T-helper 2 cell treated with Interferon-gamma antibody and Interleukin-4, amounts not matched to agents 5 μg/mL and 100 μg/mL, for 36 hours (primary cell): ENCODE measurements at regions not wholly inside any gene's neighbourhood (a gene's known extent, or its start where the extent isn't known, plus 50 kb on each side); places are given as distances from the start of the nearest gene placed in this dataset.

ENCODE experiments used
- DNase-seq: peaks from one replicate; pipeline ENCODE4 v3.0.0; 2021; ENCODE audit warnings: low spot score
- H3K27ac Mint-ChIP-seq: one replicate; pipeline ENCODE4 v1.8.0; 2021; ENCODE audit warnings: mild to moderate bottlenecking, mixed read lengths
- H3K27me3 Mint-ChIP-seq: one replicate; pipeline ENCODE4 v1.8.0; 2021; ENCODE audit warnings: low read depth, mixed read lengths
- H3K36me3 Mint-ChIP-seq: one replicate; pipeline ENCODE4 v1.8.0; 2021; ENCODE audit warnings: low read depth, mixed read lengths
- H3K4me1 Mint-ChIP-seq: one replicate; pipeline ENCODE4 v1.8.0; 2021; ENCODE audit warnings: low read depth, mixed read lengths
- H3K4me3 Mint-ChIP-seq: one replicate; pipeline ENCODE4 v1.8.0; 2022; ENCODE audit warnings: mild to moderate bottlenecking, moderate library complexity, mixed read lengths
- H3K9me3 Mint-ChIP-seq: one replicate; pipeline ENCODE4 v1.8.0; 2021; ENCODE audit warnings: mixed read lengths

DNA sequence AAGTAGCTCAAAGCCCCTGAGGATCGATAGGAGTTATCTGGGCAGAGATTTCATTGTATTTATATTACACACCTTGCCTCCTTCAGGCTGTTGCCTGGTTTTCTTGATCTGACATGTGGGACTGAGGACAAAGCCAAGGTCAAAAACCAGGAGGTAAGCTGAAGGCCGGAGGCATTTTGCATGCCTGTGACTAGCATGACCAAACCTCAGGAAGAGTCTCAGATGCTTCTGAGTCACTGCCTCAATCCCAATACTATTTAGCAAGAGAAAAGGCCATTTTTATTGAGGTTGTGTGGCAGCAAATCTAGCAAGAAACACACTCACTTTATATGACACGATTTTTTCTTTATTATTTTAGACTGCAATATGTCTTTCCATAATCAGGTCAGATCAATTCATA is 968.1 kb downstream of the CDH11 start:
- Mint-ChIP-seq H3K36me3 (no peaks in the 10 kb centered on the region), H3K27ac (no peak overlapping the region), H3K4me3 (no peak overlapping the region), H3K4me1 (no peaks in the 10 kb centered on the region), H3K9me3 (peaks cover 38% of the 10 kb centered on the region), H3K27me3 (no peaks in the 10 kb centered on the region)
- no peak for DNase-seq

DNA sequence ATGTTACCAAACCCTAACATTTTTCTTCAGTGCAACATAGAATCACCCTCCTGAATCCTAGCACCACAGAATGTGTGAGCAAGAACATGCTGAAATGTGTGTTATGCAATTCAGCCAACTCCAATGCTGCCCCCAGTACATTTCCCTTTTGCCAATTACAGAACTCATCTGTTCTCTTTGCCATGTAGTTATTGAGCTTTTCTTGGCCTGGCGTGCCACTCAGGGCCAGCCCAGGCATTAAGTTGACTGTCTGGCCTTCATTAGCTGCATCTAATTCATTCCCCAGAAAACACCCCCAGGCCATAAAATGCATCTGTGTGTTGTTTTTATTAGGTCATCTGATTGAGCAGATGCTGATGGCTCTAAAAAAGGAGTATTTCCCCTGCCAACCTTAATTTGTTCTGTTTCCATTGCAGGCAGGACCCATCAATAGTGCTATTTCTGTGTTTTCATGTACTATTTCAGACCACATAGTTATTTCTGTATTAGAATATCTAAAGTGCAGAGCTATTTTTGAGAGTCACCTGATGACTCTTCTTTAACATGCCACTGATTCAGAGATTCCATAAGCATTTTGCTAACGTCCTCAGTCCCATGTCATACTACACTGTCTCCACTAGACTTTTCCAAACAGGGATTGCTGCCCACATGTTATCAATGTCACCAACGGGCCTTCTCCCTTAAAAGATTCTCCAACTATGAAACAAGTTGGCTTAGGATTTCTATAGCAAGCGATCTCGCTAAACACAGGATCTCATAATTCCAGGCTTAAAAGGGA is 969.7 kb downstream of the CDH11 start:
- Mint-ChIP-seq H3K4me1 (no peaks in the 10 kb centered on the region), H3K4me3 (no peak overlapping the region), H3K36me3 (no peaks in the 10 kb centered on the region), H3K27ac (no peak overlapping the region), H3K9me3 (peaks cover 42% of the 10 kb centered on the region), H3K27me3 (no peaks in the 10 kb centered on the region)
- DNase-seq = no peak

DNA sequence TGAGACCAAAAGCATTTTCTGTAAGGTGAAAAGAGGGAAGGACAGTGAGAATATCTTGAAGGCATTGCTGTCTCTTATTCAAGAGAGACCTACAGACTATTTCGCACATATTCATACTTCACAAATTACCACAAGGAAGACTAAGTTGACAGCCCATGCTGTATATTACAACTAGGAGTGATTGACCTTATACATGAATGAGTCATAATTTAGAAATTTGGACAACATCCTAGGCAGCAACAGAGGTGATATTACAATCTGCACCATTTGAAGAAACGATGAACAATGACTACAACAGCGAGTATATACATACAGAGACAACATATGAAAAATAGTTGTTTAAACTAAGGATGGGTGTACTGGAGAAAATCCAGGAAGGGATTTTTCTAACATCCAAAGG is 971.7 kb downstream of the CDH11 start:
- no peaks in the 10 kb centered on the region for H3K4me1 Mint-ChIP-seq
- H3K36me3 Mint-ChIP-seq = no peaks in the 10 kb centered on the region
- H3K27me3 Mint-ChIP-seq = no peaks in the 10 kb centered on the region
- DNase-seq = no peak
- no peak overlapping the region for H3K4me3 Mint-ChIP-seq
- H3K27ac Mint-ChIP-seq = no peak overlapping the region
- peaks cover 42% of the 10 kb centered on the region for H3K9me3 Mint-ChIP-seq

DNA sequence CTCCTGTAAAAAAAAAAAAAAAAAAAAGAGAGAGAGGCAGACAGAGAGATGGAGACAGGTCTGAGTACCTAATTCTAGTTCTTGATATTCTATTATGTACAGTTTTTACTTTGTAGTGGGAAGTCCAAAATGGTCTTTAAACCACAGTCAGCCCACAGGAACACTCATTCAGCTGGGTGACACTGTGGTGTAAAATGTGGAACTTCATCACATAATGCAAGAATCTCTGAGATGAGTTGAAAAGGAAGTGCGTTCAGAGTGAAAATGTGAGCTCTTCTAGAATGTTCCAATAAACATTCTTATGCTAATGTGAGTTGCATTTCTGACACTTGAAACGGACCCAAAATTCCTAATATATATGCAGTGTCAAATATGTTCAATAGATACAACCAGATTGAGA is 972.1 kb downstream of the CDH11 start:
- no peak overlapping the region for H3K27ac Mint-ChIP-seq
- no peaks in the 10 kb centered on the region for H3K4me1 Mint-ChIP-seq
- peaks cover 38% of the 10 kb centered on the region for H3K9me3 Mint-ChIP-seq
- no peaks in the 10 kb centered on the region for H3K36me3 Mint-ChIP-seq
- no peaks in the 10 kb centered on the region for H3K27me3 Mint-ChIP-seq
- DNase-seq = no peak
- H3K4me3 Mint-ChIP-seq = no peak overlapping the region

DNA sequence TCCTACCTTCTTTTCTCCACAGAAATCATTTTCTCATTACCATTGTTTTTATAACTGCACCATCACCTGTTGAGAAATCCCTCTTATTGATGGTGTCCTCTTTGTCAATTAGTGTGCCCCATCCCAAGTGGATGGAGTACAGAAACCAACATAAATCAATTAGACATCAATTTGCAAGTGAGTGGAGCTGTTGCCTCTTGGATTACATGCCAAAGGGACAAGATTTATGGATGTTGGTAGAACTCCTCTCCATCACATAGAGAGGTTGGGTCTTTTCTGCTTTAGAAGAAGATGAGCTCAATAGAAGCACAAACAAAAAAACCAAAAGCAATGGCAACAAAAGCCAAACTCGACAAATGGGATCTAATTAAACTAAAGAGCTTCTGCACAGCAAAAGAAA is 973.5 kb downstream of the CDH11 start:
- Mint-ChIP-seq H3K4me1 (no peaks in the 10 kb centered on the region), H3K27me3 (no peaks in the 10 kb centered on the region), H3K4me3 (no peak overlapping the region), H3K36me3 (no peaks in the 10 kb centered on the region), H3K9me3 (peaks cover 38% of the 10 kb centered on the region), H3K27ac (no peak overlapping the region)
- no peak for DNase-seq

- Mint-ChIP-seq H3K4me1 (no peaks in the 10 kb centered on the region), H3K36me3 (no peaks in the 10 kb centered on the region), H3K4me3 (no peak overlapping the region), H3K27ac (no peak overlapping the region), H3K9me3 (peaks cover 35% of the 10 kb centered on the region), H3K27me3 (no peaks in the 10 kb centered on the region)
- no peak for DNase-seq
Observed at GRCh38 chr16:64147941-64148340, 973.9 kb downstream of the CDH11 start.

DNA sequence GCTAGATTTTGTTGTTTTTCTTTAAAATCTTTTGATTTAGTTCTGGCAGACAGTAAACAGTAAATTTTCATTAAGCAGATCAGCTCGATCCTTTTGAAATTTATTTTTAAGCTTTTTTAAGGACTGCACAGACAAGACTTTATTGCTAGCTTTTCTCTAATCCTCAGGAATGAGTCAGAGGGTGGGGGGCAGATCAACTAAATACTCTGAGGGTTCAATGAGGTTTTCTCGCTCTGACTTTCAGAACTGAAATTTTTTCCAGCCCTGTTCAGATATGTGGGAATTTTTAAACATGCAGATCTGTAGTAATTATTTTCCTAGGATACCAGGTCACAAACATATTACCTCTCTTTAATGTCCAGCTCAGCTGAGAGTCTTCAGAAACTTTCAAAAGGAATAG is 977.2 kb downstream of the CDH11 start:
- no peak overlapping the region for H3K4me3 Mint-ChIP-seq
- H3K4me1 Mint-ChIP-seq = no peaks in the 10 kb centered on the region
- no peak for DNase-seq
- no peaks in the 10 kb centered on the region for H3K27me3 Mint-ChIP-seq
- H3K9me3 Mint-ChIP-seq = peaks cover 30% of the 10 kb centered on the region
- no peak overlapping the region for H3K27ac Mint-ChIP-seq
- H3K36me3 Mint-ChIP-seq = no peaks in the 10 kb centered on the region

DNA sequence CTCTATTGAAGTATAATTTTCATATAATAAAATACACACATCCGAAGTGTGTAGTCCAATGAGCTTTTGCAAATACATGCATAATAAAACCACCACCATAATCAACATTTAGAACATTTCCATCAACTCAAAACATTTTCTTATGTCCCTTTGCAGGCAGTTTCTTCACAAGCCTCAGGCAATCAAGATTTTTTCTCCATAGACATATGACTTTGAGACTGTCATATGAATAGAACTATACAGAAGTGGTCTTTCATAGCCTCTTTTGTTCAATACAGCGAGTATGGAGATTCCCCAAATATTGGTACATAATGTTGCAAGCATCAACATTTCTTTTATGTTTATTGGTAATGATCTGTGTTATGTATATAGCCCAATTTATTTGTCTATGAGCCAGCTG is 983.2 kb downstream of the CDH11 start:
- H3K27me3 Mint-ChIP-seq = no peaks in the 10 kb centered on the region
- H3K27ac Mint-ChIP-seq = no peak overlapping the region
- H3K9me3 Mint-ChIP-seq = peaks cover 36% of the 10 kb centered on the region
- H3K4me1 Mint-ChIP-seq = no peaks in the 10 kb centered on the region
- no peak overlapping the region for H3K4me3 Mint-ChIP-seq
- H3K36me3 Mint-ChIP-seq = no peaks in the 10 kb centered on the region
- no peak for DNase-seq

GRCh38 chr16:64138006-64138405 is 983.9 kb downstream of the CDH11 start:
- H3K9me3 Mint-ChIP-seq = peaks cover 39% of the 10 kb centered on the region
- DNase-seq = no peak
- H3K27ac Mint-ChIP-seq = no peak overlapping the region
- no peaks in the 10 kb centered on the region for H3K4me1 Mint-ChIP-seq
- H3K4me3 Mint-ChIP-seq = no peak overlapping the region
- no peaks in the 10 kb centered on the region for H3K27me3 Mint-ChIP-seq
- no peaks in the 10 kb centered on the region for H3K36me3 Mint-ChIP-seq

DNA sequence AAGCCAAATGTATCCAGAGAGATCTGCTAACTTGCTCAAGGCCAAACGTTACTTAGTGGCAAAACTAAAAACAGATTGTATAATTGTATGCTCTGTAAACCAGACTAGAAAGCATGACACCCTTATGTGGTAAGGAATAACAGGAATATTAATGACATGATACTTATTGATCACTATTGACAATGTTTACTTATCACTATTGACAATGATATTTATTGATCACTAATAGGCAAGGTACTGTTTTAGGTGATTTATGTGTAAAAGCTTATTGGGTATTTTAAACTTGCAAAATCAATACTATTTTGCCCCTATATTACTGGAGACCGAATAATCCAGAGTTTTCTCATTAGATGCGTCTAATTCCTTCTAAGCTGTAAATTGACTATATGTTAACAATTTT is 985.1 kb downstream of the CDH11 start:
- Mint-ChIP-seq H3K9me3 (peaks cover 44% of the 10 kb centered on the region), H3K4me3 (no peak overlapping the region), H3K27ac (no peak overlapping the region), H3K27me3 (no peaks in the 10 kb centered on the region), H3K36me3 (no peaks in the 10 kb centered on the region), H3K4me1 (no peaks in the 10 kb centered on the region)
- DNase-seq = no peak

DNA sequence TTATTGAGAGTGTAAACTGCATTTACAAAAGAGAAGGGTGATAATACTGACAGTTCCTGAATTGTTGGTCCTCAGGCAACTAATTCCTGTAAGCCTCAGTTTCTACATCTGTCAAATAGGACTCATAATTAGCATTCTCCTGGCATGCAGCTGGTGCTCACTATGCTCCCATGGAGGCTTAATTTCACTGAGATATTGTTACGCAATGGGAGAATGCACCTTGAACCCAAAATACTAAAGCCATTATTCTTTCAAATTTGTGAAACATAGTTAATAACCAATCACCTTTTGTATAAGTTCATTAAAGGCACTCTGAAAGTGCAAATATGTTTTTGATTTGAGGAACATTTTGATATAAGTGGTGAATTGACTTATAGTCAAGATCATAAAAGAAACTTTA is 985.5 kb downstream of the CDH11 start:
- Mint-ChIP-seq H3K36me3 (no peaks in the 10 kb centered on the region), H3K27ac (no peak overlapping the region), H3K27me3 (no peaks in the 10 kb centered on the region), H3K4me3 (no peak overlapping the region), H3K9me3 (peaks cover 46% of the 10 kb centered on the region), H3K4me1 (no peaks in the 10 kb centered on the region)
- no peak for DNase-seq

- H3K36me3 Mint-ChIP-seq = no peaks in the 10 kb centered on the region
- no peaks in the 10 kb centered on the region for H3K27me3 Mint-ChIP-seq
- no peak overlapping the region for H3K4me3 Mint-ChIP-seq
- DNase-seq = no peak
- H3K9me3 Mint-ChIP-seq = peaks cover 45% of the 10 kb centered on the region
- H3K4me1 Mint-ChIP-seq = no peaks in the 10 kb centered on the region
- H3K27ac Mint-ChIP-seq = no peak overlapping the region
Observed at GRCh38 chr16:64133366-64133765, 988.5 kb downstream of the CDH11 start.

GRCh38 chr16:64132759-64133361 is 989.0 kb downstream of the CDH11 start:
- Mint-ChIP-seq H3K4me3 (no peak overlapping the region), H3K27me3 (no peaks in the 10 kb centered on the region), H3K4me1 (no peaks in the 10 kb centered on the region), H3K27ac (no peak overlapping the region), H3K9me3 (peaks cover 42% of the 10 kb centered on the region), H3K36me3 (no peaks in the 10 kb centered on the region)
- no peak for DNase-seq

DNA sequence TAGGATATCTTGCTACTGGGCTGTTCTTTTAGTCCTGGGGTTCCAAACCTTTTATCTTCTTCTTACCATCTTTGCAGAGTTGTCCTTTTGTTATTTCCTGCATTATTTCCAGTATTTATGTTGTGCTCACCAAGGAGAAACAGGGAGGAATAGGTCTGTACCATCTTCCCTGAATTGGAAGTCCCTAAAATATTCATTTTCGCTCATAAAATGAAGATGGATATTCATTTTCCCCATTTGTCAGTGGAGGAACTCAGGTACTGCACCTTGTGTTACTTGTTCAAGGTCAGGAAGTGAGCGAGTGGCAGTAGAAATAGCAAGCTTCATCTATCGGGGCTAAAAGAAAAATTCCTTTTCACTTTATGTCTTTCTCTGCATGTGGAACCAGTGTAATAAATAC is 989.7 kb downstream of the CDH11 start:
- DNase-seq = no peak
- H3K36me3 Mint-ChIP-seq = no peaks in the 10 kb centered on the region
- H3K27me3 Mint-ChIP-seq = no peaks in the 10 kb centered on the region

DNA sequence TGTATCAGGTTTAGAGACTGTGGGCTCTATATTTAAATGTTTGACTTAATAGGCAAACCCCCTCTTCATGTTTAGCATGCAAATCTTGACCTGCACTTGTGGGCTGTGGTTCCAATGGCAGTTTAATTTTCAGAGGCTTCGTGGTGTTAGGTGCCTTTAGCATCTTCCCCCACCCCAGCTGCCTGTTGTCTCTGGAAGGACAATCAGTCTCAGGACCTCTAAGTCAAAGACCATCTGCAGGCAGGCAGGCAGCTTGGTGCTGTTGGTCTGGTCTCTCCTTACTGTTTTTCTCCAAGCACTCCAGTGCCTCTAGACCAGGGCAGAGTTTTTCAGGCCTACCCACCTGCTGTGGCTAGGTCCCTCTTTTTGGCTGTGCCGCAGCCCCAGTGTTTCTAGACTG is 990.4 kb downstream of the CDH11 start:
- no peak for DNase-seq
- Mint-ChIP-seq H3K27me3 (no peaks in the 10 kb centered on the region), H3K4me1 (no peaks in the 10 kb centered on the region), H3K27ac (no peak overlapping the region), H3K4me3 (no peak overlapping the region), H3K9me3 (peaks cover 37% of the 10 kb centered on the region), H3K36me3 (no peaks in the 10 kb centered on the region)

More for the DNA sequence above, 989.7 kb downstream of the CDH11 start:
- Mint-ChIP-seq H3K4me1 (no peaks in the 10 kb centered on the region), H3K9me3 (peaks cover 37% of the 10 kb centered on the region), H3K27ac (no peak overlapping the region), H3K4me3 (no peak overlapping the region)
